ENCODE measurements at regions not wholly inside any gene's neighbourhood (a gene's known extent, or its start where the extent isn't known, plus 50 kb on each side); places are given as distances from the start of the nearest gene placed in this dataset.

DNA sequence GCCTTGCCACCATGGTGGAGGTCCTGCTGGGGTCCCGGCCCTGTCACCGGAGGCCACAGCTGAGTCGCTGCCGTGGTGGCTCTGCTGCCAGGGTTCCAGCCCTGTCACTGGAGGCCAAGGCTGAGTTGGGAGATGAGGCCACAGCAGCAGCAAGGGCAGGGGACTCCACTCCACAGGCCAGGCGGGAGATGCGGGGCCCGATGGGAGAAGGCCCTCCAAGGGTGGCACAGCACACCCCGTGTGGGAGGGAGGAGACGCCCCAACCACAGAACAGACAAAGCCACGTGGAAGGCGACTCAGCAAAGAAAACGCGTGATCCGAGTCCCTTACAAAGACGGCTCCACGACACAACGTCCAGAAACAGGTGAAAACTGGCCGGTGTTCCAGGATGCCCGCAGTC lies 159.3 kb downstream of the BRD1 start:
- TF ChIP-seq POLR2A (IDR thresholded peaks at IDR 0.05) (no peak), POLR2AphosphoS5 (IDR thresholded peaks at IDR 0.05) (no peak)
- TF ChIP-seq, protein P1, sequence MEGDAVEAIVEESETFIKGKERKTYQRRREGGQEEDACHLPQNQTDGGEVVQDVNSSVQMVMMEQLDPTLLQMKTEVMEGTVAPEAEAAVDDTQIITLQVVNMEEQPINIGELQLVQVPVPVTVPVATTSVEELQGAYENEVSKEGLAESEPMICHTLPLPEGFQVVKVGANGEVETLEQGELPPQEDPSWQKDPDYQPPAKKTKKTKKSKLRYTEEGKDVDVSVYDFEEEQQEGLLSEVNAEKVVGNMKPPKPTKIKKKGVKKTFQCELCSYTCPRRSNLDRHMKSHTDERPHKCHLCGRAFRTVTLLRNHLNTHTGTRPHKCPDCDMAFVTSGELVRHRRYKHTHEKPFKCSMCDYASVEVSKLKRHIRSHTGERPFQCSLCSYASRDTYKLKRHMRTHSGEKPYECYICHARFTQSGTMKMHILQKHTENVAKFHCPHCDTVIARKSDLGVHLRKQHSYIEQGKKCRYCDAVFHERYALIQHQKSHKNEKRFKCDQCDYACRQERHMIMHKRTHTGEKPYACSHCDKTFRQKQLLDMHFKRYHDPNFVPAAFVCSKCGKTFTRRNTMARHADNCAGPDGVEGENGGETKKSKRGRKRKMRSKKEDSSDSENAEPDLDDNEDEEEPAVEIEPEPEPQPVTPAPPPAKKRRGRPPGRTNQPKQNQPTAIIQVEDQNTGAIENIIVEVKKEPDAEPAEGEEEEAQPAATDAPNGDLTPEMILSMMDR (IDR thresholded peaks at IDR 0.05), result no peak
